Transverse colon (tissue), 4 donors: ENCODE measurements at regions not wholly inside any gene's neighbourhood (a gene's known extent, or its start where the extent isn't known, plus 50 kb on each side); places are given as distances from the start of the nearest gene placed in this dataset.

Experiments used
- DNase-seq: peaks from one replicate; pipeline ENCODE4 v3.0.0-alpha.2; 2019
- H3K27ac ChIP-seq, 4 donors: fragments of 200-600 bp; sonication (generic); 2 replicates each; pipeline ENCODE4 v1.5.1; 2016 to 2018; ENCODE audit warnings: inconsistent platforms in 4 of 4
- H3K27me3 ChIP-seq: fragments of 200-600 bp; sonication (generic); 2 replicates; pipeline ENCODE4 v1.5.1; 2017; ENCODE audit warnings: inconsistent platforms
- H3K36me3 ChIP-seq, 4 donors: fragments of 200-600 bp; sonication (generic); 2 replicates each; pipeline ENCODE4 v1.5.1; 2017 to 2019; ENCODE audit warnings: inconsistent platforms in 4 of 4
- H3K4me1 ChIP-seq, 4 donors: fragments of 200-600 bp; sonication (generic); 2 replicates each; pipeline ENCODE4 v1.5.1; 2017 to 2020; ENCODE audit warnings: inconsistent platforms in 4 of 4
- H3K4me3 ChIP-seq, 4 donors: fragments of 200-600 bp; sonication (generic); 1 replicate in 1 of 4; 2 replicates in 3 of 4; pipeline versions ENCODE4 v1.5.1 to v1.6.1; 2017 to 2019; ENCODE audit warnings: inconsistent platforms in 4 of 4
- H3K9me3 ChIP-seq, 2 donors: fragments of 200-600 bp; sonication (generic); 2 replicates each; pipeline ENCODE4 v1.5.1; 2017 to 2019; ENCODE audit warnings: inconsistent platforms in 2 of 2
- EP300 ChIP-seq: sonication (generic); formaldehyde crosslinking; IDR thresholded peaks from one replicate; pipeline ENCODE4 v1.6.1; 2017; ENCODE audit warnings: antibody characterized with exemption, low read depth
- POLR2A ChIP-seq: fragments of 450-650 bp; IDR thresholded peaks from one replicate; pipeline ENCODE4 v1.6.1; 2016; ENCODE audit warnings: antibody characterized with exemption, mild to moderate bottlenecking, moderate library complexity
- POLR2AphosphoS5 ChIP-seq, 3 donors: sonication (generic); formaldehyde crosslinking; IDR thresholded peaks; one replicate each; pipeline ENCODE4 v1.6.1; 2016; ENCODE audit warnings: antibody characterized with exemption in 3 of 3
- whole genome bisulfite sequencing, 2 donors: methylation state at CpG; one replicate each; pipeline ENCODE4 v1.1.5; 2018; ENCODE audit warnings: low coverage in 1 of 2; 5-methylcytosine and 5-hydroxymethylcytosine counted together
- in situ Hi-C, 4 donors: fragments of 200-750 bp; cut with MboI; loops; one replicate each; pipeline versions ENCODE4 v1.15.0 to v1.15.1; 2017; ENCODE audit warnings: low sequenced_read_pairs in 3 of 4, low pct_ligation_motif_present in 1 of 4, low pct_unique_long_range_greater_than_20kb in 1 of 4
- intact Hi-C: fragments of 100-400 bp; cut with DNase I; formaldehyde crosslinking; loops from one replicate; pipeline ENCODE4 v1.15.1; 2023; ENCODE audit warnings: low total_unique reads
- TF ChIP-seq, protein P1 (sequence below), 5 experiments: fragments of 200-600 bp in 3 of 5; fragments of 450-650 bp in 2 of 5; sonication (generic) in 3 of 5; IDR thresholded peaks; 1 replicate in 2 of 5; 2 replicates in 3 of 5; pipeline ENCODE4 v1.5.1; 2016 to 2017; ENCODE audit warnings: antibody characterized with exemption in 5 of 5, inconsistent platforms in 3 of 5, mild to moderate bottlenecking in 2 of 5, moderate library complexity in 1 of 5

DNA sequence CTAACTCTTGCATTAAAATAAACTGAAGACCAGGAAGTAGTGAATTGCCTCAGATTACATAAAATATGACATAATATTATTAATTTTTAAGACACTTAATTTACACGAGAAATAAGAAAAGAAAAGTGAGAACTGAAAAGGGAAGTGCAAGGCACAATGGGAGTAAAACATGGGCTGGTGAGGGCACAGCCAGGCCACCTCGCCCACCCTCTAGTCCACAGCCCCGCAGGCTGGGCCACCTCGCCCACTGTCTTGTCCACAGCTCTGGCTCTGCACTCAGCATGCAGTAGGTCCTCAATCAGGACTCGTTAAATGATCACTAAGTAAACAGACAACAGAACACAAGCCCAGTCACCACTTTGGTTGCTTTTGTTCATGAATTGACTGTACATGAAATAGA, 67.8 kb upstream of the ARHGEF7 start:
- intact Hi-C loops = loop anchor here (10.0 kb wide), 1 partner anchor 133 kb away; the partner anchor contains the start of gene ANKRD10
- no peak for DNase-seq
- peak overlapping the region in 1 of 4 donors; percentile 28 for H3K27ac ChIP-seq
- H3K36me3 ChIP-seq = no peaks in the 10 kb centered on the region
- H3K4me1 ChIP-seq = peaks cover 0 to 3% (median 2%) of the 10 kb centered on the region in 4 donors
- no peaks in the 10 kb centered on the region for H3K9me3 ChIP-seq
- no peaks in the 10 kb centered on the region for H3K27me3 ChIP-seq
- 44 to 61% methylated on average over 2 to 5 of the region's 5 CpGs for WGBS, 2 donors
- no peak for TF ChIP-seq POLR2AphosphoS5 (IDR thresholded peaks at IDR 0.05)
- no peak for TF ChIP-seq EP300
- TF ChIP-seq POLR2A = no peak
- TF ChIP-seq, protein P1, sequence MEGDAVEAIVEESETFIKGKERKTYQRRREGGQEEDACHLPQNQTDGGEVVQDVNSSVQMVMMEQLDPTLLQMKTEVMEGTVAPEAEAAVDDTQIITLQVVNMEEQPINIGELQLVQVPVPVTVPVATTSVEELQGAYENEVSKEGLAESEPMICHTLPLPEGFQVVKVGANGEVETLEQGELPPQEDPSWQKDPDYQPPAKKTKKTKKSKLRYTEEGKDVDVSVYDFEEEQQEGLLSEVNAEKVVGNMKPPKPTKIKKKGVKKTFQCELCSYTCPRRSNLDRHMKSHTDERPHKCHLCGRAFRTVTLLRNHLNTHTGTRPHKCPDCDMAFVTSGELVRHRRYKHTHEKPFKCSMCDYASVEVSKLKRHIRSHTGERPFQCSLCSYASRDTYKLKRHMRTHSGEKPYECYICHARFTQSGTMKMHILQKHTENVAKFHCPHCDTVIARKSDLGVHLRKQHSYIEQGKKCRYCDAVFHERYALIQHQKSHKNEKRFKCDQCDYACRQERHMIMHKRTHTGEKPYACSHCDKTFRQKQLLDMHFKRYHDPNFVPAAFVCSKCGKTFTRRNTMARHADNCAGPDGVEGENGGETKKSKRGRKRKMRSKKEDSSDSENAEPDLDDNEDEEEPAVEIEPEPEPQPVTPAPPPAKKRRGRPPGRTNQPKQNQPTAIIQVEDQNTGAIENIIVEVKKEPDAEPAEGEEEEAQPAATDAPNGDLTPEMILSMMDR (IDR thresholded peaks at IDR 0.05) = no peak
- H3K4me3 ChIP-seq = no peak overlapping the region
- in situ Hi-C loops = loop anchor here in 1 of 4 donors (10.0 kb wide), 1 partner anchor 103 kb away; no protein-coding TSS in a partner anchor

DNA sequence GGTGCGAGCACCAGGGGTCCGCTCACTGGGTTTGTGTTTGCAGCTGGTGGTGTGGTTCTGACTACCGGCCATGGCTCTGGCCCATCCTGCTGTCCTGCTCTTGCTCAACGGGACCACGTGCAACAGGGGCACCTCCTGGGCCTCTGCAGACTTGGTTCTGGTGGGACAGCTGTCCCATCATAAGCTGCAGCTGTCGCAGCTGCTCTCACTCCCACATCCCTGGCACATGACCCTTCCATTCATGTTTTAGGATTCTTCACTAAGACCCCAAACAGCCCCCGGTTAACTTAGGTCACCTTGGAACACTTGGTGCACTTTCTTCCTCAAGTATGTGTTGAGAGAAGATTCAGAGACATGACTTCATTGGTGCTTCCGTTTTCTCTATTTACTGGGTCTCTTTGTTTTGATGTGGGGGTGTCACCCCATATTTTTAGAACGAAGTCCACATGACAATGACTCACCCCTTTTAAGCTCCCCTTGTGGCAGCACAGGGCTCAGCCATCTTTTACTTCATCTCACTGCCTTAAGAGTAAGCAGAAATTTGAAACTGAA, 68.4 kb upstream of the ARHGEF7 start:
- Histone ChIP-seq H3K4me1 (peaks cover 0 to 3% (median 2%) of the 10 kb centered on the region in 4 donors), H3K27me3 (no peaks in the 10 kb centered on the region), H3K9me3 (no peaks in the 10 kb centered on the region), H3K4me3 (no peak overlapping the region), H3K27ac (peak overlapping the region in 1 of 4 donors; percentile 28), H3K36me3 (no peaks in the 10 kb centered on the region)
- no peak for TF ChIP-seq POLR2AphosphoS5 (IDR thresholded peaks at IDR 0.05)
- TF ChIP-seq, protein P1 (IDR thresholded peaks at IDR 0.05) = peak in 3 of 5 experiments; percentile 15 to 19 (median 17)
- WGBS, 2 donors = 40 to 69% methylated on average over 3 to 9 of the region's 9 CpGs
- in situ Hi-C loops = loop anchor here in 1 of 4 donors (10.0 kb wide), 1 partner anchor 102 kb away; no protein-coding TSS in a partner anchor
- DNase-seq = no peak
- intact Hi-C loops = loop anchor here (10.0 kb wide), 1 partner anchor 132 kb away; the partner anchor contains the start of gene ANKRD10

DNA sequence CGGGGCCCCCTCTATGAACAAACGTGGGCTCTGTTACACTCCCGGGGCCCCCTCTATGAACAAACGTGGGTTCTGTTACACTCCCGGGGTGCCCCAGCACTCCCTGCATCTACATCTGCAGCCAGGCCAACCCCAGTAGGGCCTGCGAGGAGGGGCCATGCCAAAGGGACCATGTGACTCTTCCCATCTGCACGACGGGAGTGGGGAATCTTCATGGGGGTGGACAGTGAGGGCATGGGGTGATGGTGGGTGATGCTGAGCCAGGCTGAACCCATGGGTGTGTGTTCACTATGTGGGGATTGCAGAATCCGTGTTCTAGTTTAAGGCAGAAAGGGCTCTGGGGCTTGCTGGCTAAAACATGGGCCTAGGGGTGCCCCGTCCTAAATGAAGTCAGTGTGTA, 69.9 kb upstream of the ARHGEF7 start:
- no peaks in the 10 kb centered on the region for H3K27me3 ChIP-seq
- no peak for DNase-seq
- WGBS, 2 donors = 81 to 88% methylated on average over 3 to 10 of the region's 10 CpGs
- in situ Hi-C loops (loop anchor here in 1 of 4 donors (10.0 kb wide), 1 partner anchor 100 kb away; no protein-coding TSS in a partner anchor), intact Hi-C loops (loop anchor here (10.0 kb wide), 1 partner anchor 130 kb away; the partner anchor contains the start of gene ANKRD10)
- TF ChIP-seq EP300 (no peak), POLR2AphosphoS5 (IDR thresholded peaks at IDR 0.05) (no peak), POLR2A (no peak)
- TF ChIP-seq, protein P1 (IDR thresholded peaks at IDR 0.05) = no peak
- H3K27ac ChIP-seq = no peak overlapping the region
- no peaks in the 10 kb centered on the region for H3K36me3 ChIP-seq
- no peaks in the 10 kb centered on the region for H3K9me3 ChIP-seq
- H3K4me1 ChIP-seq = peaks cover 0 to 3% (median 1%) of the 10 kb centered on the region in 4 donors
- H3K4me3 ChIP-seq = no peak overlapping the region

DNA sequence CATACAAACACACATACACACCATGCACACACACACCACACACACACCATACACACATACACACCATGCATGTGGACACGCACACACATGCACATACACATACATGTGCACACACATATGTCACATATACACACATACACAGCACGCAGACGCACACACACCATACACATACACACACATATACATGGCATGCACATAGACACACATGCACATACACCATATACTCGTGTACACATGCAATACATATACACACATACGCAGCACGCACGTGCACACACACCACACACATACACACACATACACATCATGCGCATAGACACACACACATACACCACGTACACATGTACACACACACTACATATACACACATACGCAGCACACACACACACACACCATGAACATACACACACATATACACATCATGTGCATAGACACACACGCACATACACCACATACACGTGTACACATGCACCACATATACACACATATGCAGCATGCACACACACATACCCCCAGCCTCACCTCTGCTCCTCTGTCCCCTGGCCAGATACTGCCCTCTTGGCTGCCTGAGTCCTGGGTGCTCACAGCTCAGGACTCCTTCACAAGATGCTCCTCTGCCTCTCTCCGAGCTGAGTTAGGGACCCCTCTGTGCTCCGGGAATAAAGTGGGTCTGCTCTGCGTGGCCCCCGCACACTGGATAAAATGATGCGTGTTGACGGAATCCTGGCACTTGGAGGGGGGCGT, 70.9 kb upstream of the ARHGEF7 start:
- Histone ChIP-seq H3K4me3 (no peak overlapping the region), H3K27ac (no peak overlapping the region), H3K27me3 (no peaks in the 10 kb centered on the region), H3K9me3 (no peaks in the 10 kb centered on the region), H3K36me3 (no peaks in the 10 kb centered on the region), H3K4me1 (peaks cover 0 to 3% (median 0%) of the 10 kb centered on the region in 4 donors)
- intact Hi-C loops (loop anchor here (10.0 kb wide), 1 partner anchor 129 kb away; the partner anchor contains the start of gene ANKRD10), in situ Hi-C loops (loop anchor here in 1 of 4 donors (10.0 kb wide), 1 partner anchor 99 kb away; no protein-coding TSS in a partner anchor)
- 90 to 93% methylated on average over 7 to 19 of the region's 19 CpGs for WGBS, 2 donors
- TF ChIP-seq POLR2A (no peak), EP300 (no peak), POLR2AphosphoS5 (IDR thresholded peaks at IDR 0.05) (no peak)
- TF ChIP-seq, protein P1 (IDR thresholded peaks at IDR 0.05) = no peak
- DNase-seq = no peak
